ENCODE measurements at regions not wholly inside any gene's neighbourhood (a gene's known extent, or its start where the extent isn't known, plus 50 kb on each side); places are given as distances from the start of the nearest gene placed in this dataset.

DNA sequence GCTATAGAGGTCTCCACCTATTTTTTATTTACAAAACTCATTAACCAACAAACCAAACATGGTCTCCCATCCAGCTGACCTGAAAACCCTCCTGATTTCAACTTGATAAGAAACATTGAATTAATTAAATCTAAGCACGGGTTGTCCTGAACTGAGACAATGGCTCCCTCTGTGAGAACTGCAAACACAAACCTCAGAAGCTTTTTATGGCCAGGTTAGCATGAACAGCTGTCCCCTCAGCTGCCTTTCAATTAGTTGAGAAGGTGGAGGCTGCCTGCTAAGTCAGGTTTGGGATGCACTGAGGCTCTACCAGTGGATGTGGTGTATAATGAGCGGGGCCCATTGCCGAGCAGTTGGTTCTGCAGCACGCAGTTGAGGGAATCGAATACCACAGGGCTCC is 258.5 kb upstream of the DDX18 start:
- TF ChIP-seq, protein P1, sequence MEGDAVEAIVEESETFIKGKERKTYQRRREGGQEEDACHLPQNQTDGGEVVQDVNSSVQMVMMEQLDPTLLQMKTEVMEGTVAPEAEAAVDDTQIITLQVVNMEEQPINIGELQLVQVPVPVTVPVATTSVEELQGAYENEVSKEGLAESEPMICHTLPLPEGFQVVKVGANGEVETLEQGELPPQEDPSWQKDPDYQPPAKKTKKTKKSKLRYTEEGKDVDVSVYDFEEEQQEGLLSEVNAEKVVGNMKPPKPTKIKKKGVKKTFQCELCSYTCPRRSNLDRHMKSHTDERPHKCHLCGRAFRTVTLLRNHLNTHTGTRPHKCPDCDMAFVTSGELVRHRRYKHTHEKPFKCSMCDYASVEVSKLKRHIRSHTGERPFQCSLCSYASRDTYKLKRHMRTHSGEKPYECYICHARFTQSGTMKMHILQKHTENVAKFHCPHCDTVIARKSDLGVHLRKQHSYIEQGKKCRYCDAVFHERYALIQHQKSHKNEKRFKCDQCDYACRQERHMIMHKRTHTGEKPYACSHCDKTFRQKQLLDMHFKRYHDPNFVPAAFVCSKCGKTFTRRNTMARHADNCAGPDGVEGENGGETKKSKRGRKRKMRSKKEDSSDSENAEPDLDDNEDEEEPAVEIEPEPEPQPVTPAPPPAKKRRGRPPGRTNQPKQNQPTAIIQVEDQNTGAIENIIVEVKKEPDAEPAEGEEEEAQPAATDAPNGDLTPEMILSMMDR (IDR thresholded peaks at IDR 0.05; ENCODE audit: low read depth, low read length, missing input control) = no peak
- TF ChIP-seq, protein P2, sequence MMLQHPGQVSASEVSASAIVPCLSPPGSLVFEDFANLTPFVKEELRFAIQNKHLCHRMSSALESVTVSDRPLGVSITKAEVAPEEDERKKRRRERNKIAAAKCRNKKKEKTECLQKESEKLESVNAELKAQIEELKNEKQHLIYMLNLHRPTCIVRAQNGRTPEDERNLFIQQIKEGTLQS (IDR thresholded peaks at IDR 0.05) = no peak
- TF ChIP-seq NR2F2 (IDR thresholded peaks at IDR 0.05) (no peak), HNF4A (conservative IDR thresholded peaks at IDR 0.05) (no peak), ZBTB33 (IDR thresholded peaks at IDR 0.05) (no peak), FOXA2 (IDR thresholded peaks at IDR 0.05) (no peak), SP1 (IDR thresholded peaks at IDR 0.05) (no peak), YY1 (IDR thresholded peaks at IDR 0.05) (no peak), GABPA (IDR thresholded peaks at IDR 0.05 in 1 of 2, conservative IDR thresholded peaks at IDR 0.05 in 1 of 2) (no peak), HNF4G (IDR thresholded peaks at IDR 0.05) (no peak), RAD21 (IDR thresholded peaks at IDR 0.05) (no peak), EGR1 (IDR thresholded peaks at IDR 0.05; ENCODE audit: low read depth in 2 of 2) (no peak), RXRA (IDR thresholded peaks at IDR 0.05) (no peak), TAF1 (conservative IDR thresholded peaks at IDR 0.05) (no peak), FOXA1 (IDR thresholded peaks at IDR 0.05) (no peak), JUND (IDR thresholded peaks at IDR 0.05) (no peak)
- TF ChIP-seq, protein P3, sequence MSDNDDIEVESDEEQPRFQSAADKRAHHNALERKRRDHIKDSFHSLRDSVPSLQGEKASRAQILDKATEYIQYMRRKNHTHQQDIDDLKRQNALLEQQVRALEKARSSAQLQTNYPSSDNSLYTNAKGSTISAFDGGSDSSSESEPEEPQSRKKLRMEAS (IDR thresholded peaks at IDR 0.05) = no peak
- TF ChIP-seq, protein P4, sequence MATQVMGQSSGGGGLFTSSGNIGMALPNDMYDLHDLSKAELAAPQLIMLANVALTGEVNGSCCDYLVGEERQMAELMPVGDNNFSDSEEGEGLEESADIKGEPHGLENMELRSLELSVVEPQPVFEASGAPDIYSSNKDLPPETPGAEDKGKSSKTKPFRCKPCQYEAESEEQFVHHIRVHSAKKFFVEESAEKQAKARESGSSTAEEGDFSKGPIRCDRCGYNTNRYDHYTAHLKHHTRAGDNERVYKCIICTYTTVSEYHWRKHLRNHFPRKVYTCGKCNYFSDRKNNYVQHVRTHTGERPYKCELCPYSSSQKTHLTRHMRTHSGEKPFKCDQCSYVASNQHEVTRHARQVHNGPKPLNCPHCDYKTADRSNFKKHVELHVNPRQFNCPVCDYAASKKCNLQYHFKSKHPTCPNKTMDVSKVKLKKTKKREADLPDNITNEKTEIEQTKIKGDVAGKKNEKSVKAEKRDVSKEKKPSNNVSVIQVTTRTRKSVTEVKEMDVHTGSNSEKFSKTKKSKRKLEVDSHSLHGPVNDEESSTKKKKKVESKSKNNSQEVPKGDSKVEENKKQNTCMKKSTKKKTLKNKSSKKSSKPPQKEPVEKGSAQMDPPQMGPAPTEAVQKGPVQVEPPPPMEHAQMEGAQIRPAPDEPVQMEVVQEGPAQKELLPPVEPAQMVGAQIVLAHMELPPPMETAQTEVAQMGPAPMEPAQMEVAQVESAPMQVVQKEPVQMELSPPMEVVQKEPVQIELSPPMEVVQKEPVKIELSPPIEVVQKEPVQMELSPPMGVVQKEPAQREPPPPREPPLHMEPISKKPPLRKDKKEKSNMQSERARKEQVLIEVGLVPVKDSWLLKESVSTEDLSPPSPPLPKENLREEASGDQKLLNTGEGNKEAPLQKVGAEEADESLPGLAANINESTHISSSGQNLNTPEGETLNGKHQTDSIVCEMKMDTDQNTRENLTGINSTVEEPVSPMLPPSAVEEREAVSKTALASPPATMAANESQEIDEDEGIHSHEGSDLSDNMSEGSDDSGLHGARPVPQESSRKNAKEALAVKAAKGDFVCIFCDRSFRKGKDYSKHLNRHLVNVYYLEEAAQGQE (IDR thresholded peaks at IDR 0.05) = no peak
- DNase-seq (ENCODE audit: low spot score) = no peak
- Histone ChIP-seq H3K4me3 (ENCODE audit: low read depth in 1 of 3, low read length in 3 of 3) (no peak overlapping the region), H3K4me1 (ENCODE audit: control insufficient read depth in 4 of 4, insufficient read depth in 4 of 4, low read length in 3 of 4) (no peaks in the 10 kb centered on the region), H3K27me3 (ENCODE audit: control insufficient read depth in 4 of 4, insufficient read depth in 4 of 4, low read length in 3 of 4) (no peaks in the 10 kb centered on the region), H3K9me3 (ENCODE audit: control insufficient read depth in 4 of 4, low read length in 3 of 4) (no peaks in the 10 kb centered on the region), H3K27ac (ENCODE audit: low read depth in 1 of 2, low read length in 2 of 2) (no peak overlapping the region), H3K9ac (ENCODE audit: low read depth in 1 of 2, low read length in 2 of 2) (no peak overlapping the region), H3K36me3 (ENCODE audit: control insufficient read depth in 4 of 4, insufficient read depth in 3 of 4, low read depth in 1 of 4, low read length in 3 of 4) (no peaks in the 10 kb centered on the region)
- WGBS = 82% methylated on average over 5 of the region's 5 CpGs

Measured in liver (tissue), 8 donors.